Neutrophil (primary cell): ENCODE measurements at regions not wholly inside any gene's neighbourhood (a gene's known extent, or its start where the extent isn't known, plus 50 kb on each side); places are given as distances from the start of the nearest gene placed in this dataset.

Experiments used
- H3K27ac ChIP-seq: fragments of 200-600 bp; sonication (generic); 2 replicates; pipeline ENCODE4 v1.5.1; 2016; ENCODE audit warnings: mild to moderate bottlenecking, moderate library complexity
- H3K27me3 ChIP-seq: fragments of 200-600 bp; sonication (generic); 2 replicates; pipeline ENCODE4 v1.6.0; 2016; ENCODE audit warnings: mild to moderate bottlenecking
- H3K36me3 ChIP-seq: fragments of 200-600 bp; sonication (generic); 2 replicates; pipeline ENCODE4 v1.5.1; 2017
- H3K4me1 ChIP-seq, 2 experiments: fragments of 200-600 bp in 1 of 2; sonication (generic) in 1 of 2; 1 replicate in 1 of 2; 2 replicates in 1 of 2; pipeline versions ENCODE4 v1.5.1 to v1.6.1; 2013 to 2016; ENCODE audit warnings: low read depth in 1 of 2, low read length in 1 of 2, mild to moderate bottlenecking in 1 of 2, moderate library complexity in 1 of 2; ENCODE audit not compliant: control insufficient read depth in 1 of 2, insufficient read depth in 1 of 2
- H3K4me3 ChIP-seq, 2 experiments: fragments of 200-600 bp in 1 of 2; sonication (generic) in 1 of 2; 1 replicate in 1 of 2; 2 replicates in 1 of 2; pipeline ENCODE4 v1.5.1; 2013 to 2016; ENCODE audit warnings: low read depth in 1 of 2, low read length in 1 of 2, mild to moderate bottlenecking in 1 of 2, moderate library complexity in 1 of 2
- H3K9me3 ChIP-seq: fragments of 200-600 bp; sonication (generic); 2 replicates; pipeline ENCODE4 v1.5.1; 2016
- TF ChIP-seq, protein P1 (sequence below): fragments of 200-600 bp; sonication (generic); IDR thresholded peaks from 2 replicates; pipeline ENCODE4 v1.5.1; 2016; ENCODE audit warnings: antibody characterized with exemption

DNA sequence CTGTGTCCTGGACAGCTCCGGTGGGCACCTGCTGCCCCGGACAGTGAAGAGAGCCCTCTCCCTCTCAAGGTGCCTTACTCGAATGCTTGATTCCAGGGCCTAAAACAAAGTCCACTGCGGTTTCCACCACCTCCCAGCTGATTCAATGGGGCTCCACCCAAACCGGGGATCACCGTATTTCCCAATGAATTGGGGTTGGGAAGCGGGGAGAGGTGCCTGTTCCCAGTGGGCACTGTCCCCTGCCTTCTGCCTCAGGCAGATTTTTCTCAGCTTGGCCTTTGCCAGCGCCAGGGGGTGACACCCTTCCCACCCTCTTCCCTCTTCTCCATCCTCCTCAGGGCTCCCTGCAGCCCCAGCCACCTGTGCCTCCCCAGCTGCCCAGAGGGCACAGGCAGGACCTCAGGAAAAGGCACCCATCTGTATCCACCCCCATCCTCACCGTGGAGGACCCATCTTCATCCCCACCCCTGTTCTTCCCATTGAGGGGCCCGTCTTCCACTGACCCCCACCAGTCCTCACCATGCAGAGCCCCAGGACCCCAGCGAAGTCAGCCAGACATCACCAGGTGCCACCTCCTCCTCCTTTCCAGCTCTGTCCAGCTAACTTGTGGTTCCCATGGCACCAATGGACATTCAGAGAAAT lies 66.7 kb upstream of the HPCAL1 start:
- Histone ChIP-seq H3K27me3 (peaks cover 14% of the 10 kb centered on the region), H3K4me1 (peaks cover 3% of the 10 kb centered on the region in 2 experiments), H3K27ac (no peak overlapping the region), H3K4me3 (no peak overlapping the region), H3K36me3 (no peaks in the 10 kb centered on the region), H3K9me3 (no peaks in the 10 kb centered on the region)
- TF ChIP-seq, protein P1, sequence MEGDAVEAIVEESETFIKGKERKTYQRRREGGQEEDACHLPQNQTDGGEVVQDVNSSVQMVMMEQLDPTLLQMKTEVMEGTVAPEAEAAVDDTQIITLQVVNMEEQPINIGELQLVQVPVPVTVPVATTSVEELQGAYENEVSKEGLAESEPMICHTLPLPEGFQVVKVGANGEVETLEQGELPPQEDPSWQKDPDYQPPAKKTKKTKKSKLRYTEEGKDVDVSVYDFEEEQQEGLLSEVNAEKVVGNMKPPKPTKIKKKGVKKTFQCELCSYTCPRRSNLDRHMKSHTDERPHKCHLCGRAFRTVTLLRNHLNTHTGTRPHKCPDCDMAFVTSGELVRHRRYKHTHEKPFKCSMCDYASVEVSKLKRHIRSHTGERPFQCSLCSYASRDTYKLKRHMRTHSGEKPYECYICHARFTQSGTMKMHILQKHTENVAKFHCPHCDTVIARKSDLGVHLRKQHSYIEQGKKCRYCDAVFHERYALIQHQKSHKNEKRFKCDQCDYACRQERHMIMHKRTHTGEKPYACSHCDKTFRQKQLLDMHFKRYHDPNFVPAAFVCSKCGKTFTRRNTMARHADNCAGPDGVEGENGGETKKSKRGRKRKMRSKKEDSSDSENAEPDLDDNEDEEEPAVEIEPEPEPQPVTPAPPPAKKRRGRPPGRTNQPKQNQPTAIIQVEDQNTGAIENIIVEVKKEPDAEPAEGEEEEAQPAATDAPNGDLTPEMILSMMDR, result no peak

DNA sequence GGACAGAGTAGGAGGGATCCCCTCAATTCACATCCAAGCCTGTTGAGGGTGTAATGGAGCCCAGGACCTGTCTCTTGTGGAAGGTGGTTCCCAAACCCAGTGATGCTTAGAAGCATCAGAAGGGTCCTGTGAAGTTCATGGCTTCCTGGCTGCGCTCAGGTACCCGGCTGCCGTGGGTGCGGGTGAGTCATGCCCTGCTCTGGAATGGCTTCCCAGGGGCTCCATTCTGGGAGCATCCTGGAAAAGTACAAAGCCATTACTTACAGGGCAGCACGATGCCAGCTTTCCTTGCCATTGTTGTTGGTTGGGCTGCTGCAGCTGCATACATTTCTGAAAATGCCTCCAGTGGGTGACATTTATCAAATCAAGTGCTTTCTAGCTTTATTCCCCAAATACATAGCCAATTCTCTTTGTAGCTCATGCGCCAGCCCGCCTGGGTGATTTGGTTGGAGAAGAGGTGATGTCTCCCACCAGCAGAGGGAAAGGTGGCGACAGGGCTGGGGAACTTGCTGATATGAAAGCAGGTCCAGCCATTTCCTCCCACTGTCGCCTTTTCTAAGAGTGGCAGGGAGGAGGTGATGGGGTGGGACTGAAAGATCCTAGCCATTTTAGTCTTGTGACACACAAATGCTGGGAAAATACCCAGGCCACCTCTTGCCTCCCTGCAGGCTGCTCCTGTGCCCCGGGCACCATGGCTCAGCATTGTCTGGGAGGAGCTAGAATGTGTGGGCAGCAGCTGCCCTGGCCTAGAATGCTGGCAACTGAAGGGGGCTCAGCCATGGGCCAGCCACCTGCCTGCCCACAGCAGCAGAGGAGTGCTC lies 65.9 kb upstream of the HPCAL1 start:
- Histone ChIP-seq H3K27me3 (peaks cover 14% of the 10 kb centered on the region), H3K4me1 (peaks cover 10 to 11% of the 10 kb centered on the region in 2 experiments), H3K4me3 (no peak overlapping the region), H3K36me3 (no peaks in the 10 kb centered on the region), H3K27ac (no peak overlapping the region), H3K9me3 (no peaks in the 10 kb centered on the region)
- TF ChIP-seq, protein P1, result no peak

DNA sequence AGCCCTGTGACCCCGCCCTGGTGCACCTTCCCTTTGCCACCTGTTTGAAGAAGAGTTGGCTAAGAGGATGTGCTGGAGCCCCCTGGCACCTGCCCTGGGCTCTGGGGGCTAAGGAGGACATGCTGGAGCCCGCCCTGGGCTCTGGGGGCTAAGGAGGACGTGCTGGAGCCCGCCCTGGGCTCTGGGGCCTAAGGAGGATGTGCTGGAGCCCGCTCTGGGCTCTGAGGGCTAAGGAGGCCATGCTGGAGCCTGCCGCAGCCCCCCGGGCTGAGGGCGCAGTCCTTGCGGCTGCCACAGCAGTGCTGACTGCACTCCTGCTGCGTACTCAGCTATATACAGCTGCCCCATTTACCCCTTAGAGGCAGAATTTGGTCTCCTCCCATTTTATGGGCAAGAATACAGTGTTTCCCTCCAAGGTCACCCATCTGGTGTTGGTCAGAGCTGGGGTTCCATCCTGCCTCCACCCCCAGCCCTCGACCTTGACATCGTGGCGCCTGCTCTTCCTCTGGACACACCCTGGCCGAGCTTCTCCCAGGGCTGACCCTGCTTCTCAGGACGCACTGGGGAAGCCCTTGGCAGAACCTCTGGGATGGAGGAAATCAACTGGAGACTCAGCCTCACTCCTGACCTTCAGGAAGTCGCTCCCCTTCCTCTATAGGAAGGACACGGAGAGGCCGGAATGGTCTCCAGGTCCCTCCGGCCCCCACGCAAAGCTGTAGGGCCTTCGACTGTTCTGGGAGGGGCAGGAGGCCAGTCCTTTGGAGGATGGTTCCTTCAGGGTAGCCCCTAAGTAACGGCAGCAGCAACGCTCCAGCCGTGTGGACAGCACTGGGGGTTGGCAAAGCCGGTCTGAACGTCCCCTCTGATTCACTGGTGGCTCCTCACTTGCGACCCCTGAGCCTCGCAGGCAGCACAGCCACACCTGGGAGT lies 65.0 kb upstream of the HPCAL1 start:
- TF ChIP-seq, protein P1, result no peak
- Histone ChIP-seq H3K27me3 (peaks cover 14% of the 10 kb centered on the region), H3K27ac (no peak overlapping the region)

DNA sequence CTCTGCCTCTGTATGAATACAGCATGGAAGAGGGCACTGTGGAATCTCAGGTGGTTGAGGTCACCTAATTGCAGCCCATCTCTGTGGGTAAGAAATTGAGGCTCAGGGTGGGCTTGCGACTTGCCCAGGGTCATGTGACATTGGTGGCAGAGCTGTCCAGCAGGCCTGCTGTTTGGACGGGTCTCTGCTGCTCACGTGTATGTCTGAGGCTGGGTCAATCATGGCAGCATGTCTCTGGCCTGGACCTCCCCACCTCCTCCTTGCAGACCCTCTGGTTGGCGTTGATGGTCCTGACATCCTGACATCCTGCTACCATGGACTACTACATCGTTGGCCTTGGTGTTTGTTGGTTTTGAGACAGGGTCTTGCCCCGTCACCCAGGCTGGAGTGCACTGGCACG lies 64.3 kb upstream of the HPCAL1 start:
- no peak overlapping the region for H3K27ac ChIP-seq
- no peaks in the 10 kb centered on the region for H3K9me3 ChIP-seq
- H3K27me3 ChIP-seq, result peaks cover 14% of the 10 kb centered on the region
- H3K4me3 ChIP-seq, result no peak overlapping the region
- H3K36me3 ChIP-seq, result no peaks in the 10 kb centered on the region
- peaks cover 15% of the 10 kb centered on the region in 2 experiments for H3K4me1 ChIP-seq
- TF ChIP-seq, protein P1, result no peak

More for the DNA sequence above, 65.0 kb upstream of the HPCAL1 start:
- Histone ChIP-seq H3K4me1 (peaks cover 15% of the 10 kb centered on the region in 2 experiments), H3K36me3 (no peaks in the 10 kb centered on the region), H3K9me3 (no peaks in the 10 kb centered on the region), H3K4me3 (no peak overlapping the region)

DNA sequence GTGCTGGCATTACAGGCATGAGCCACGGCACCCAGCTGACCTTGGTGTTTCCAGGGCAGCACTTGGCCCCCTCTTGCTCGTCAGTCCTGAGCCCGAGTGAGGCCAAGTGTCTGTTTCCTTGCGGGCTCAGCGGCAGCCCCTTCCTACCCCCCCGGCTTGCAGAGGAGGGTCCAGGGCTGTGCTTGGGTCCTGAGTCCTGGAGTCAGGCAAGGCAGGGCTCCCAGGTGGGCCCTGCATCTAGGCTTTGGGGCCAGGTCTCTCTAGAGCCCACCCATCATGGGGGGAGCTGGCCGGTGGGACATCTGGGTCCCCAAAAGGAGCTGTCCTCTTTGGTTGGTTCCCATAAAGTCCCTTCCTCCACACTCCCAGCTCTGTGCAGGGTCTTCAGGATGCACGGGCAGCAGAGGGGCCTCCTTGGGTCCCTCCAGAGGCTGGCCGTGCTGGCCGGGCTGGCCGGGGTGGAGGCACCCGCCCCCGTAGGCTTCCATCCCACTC lies 63.7 kb upstream of the HPCAL1 start:
- H3K27me3 ChIP-seq, result peaks cover 14% of the 10 kb centered on the region
- no peaks in the 10 kb centered on the region for H3K36me3 ChIP-seq
- H3K4me1 ChIP-seq, result peaks cover 15% of the 10 kb centered on the region in 2 experiments
- no peak overlapping the region for H3K27ac ChIP-seq
- no peaks in the 10 kb centered on the region for H3K9me3 ChIP-seq
- TF ChIP-seq, protein P1, result no peak
- H3K4me3 ChIP-seq, result no peak overlapping the region
